HG03469 (cell line): ENCODE measurements at regions not wholly inside any gene's neighbourhood (a gene's known extent, or its start where the extent isn't known, plus 50 kb on each side); places are given as distances from the start of the nearest gene placed in this dataset.

Experiments
- ATAC-seq: cut with Tn5 transposase; IDR thresholded peaks from one replicate; pipeline ENCODE4 v1.9.1; 2021; ENCODE audit warnings: mild to moderate bottlenecking, moderate library complexity, moderate number of reproducible peaks; ENCODE audit not compliant: unreplicated experiment

DNA sequence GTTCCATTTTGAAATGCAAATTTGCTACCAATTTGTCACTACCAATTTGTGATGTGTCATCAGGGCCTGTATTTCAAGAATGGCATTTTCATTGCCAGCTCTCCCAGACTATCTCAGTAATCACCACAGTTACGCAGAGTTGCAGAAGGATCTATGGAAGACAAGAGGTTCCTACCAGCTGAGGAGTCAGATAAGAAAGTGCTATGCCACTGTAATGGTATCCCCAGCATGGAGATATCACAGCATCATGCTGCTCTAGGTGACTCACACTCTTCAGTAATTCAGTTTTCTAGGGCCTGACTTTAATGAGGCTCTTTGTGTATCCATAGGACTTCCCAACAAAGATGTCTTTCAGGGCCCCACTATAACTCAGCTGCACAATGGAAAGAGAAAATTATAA, 490.3 kb downstream of the ARHGEF28 start:
- ATAC-seq: no peak

DNA sequence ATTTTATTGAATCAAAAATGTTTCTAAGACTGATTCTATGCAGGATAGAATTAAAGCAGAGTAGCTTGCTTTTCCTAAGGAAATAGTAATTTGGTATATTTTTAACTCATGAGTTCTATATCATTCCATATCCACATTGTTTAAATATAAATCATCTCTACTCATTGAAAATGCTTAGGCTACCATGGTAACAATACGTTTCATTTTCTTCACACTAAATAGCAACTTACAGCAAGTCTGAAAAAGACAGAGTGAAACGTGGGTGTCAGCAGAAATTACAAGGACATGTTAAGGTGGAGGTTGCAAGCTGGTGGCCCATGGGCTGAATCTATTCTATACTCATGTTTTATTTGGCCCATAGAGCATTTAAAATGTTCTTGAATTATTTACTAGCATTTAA, 487.9 kb downstream of the ARHGEF28 start:
- ATAC-seq: no peak

DNA sequence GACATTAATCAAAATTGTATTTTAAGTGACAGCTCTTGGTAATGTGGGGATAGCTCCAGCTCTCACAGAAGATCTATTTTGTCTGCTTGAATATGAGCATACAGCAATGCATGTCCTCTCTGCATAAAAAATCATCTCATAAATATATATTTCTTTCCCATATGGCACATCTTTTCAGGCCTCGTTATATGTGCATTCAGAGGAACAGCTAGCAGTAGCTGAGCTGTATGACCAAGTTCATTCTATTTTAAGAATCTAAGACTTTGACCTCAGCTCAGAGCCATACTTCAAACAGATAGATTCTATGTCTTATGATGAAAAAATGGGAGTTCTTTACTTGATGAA, 487.2 kb downstream of the ARHGEF28 start:
- no peak for ATAC-seq

DNA sequence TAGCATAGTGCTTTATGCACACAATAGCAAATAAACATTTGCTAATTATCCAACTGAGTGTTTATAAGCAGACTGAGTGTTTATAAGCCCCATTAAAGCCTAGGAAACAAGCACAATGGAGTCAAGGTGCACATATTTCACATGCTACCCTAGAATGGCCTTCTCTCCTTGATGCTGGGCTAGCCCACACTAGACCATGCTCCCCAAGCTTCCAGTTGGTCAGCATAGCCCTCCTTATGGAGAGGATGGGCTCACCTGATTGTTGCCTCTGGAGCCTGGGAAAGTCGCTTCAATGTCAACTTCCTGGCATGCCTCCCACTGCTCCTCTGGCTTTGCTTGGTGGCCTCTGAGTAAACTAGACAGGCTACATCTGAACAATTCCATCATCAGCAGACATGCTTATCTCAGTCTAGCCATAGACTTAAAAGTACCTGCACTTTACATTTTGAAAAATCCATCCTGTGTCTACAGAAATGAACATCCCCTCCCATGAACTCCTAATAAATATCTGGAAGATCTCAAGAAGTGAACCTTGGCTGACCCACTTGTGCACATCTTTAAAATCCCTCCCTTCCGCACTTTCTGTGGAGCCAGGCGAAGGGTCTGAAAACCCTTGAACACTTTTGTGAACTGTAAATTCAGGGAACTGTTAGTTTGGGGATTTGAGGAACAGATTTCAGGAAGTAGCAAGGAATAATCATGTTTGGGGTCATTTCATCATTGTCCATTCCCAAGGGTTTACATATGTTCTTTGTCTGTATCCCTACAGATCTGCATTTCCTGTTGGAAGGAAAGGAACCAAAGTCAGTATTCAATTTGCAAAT, 486.6 kb downstream of the ARHGEF28 start:
- ATAC-seq: no peak

DNA sequence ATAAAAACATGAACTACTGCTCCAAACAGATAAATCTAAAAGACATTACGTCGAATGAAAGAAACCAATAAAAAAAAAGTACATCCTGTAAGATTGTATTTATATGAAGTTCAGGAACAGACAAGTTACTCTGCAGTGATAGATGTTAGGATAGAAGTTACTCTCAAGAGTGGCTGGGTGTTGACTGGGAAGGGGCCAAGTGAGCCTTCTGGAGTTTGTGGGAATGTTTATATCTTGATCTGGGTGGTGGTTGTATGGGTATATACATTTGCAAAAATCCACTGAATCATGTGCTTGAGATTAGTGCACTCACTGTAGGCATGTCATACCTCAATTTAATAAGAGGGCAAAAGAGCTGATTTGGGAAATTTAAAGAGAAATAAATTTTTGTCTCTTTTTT, 485.8 kb downstream of the ARHGEF28 start:
- no peak for ATAC-seq

DNA sequence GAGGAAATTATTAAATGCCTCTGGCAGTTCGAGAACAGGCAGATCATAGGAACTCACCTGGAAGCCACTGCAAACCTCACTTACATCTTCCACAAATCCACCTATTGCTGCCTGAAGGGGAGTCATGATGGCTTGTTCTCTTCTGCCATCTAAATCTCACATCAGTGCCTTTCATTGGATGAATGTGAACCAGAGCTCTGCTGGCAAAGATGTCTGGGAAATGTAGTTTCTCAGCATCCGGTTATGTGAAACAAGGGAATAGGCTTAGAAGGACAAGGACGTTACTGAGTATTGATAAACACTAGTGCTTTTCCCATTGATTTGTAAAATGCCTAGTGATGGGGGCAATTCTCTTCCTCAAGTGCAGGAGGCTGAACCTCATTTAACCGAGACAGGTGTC, 483.3 kb downstream of the ARHGEF28 start:
- ATAC-seq: no peak

DNA sequence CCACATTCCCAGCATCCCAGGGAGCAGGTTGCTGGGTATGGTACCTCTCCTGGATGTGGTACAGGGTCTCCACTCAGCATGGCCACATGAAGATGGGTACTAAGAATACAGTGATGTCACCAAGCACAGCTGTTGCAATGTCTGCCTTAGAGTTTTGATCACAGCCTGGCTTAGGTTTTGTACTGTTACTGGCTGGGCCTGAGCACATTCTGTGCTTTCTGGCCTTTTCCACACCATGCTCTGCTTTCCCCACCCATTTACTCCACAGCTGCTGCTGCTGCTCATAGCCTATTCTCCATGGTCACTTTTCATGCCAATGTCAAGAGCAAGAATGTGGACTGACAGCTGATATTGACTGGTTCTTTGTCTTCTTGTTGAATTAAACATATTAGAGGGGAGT, 481.9 kb downstream of the ARHGEF28 start:
- ATAC-seq: no peak

DNA sequence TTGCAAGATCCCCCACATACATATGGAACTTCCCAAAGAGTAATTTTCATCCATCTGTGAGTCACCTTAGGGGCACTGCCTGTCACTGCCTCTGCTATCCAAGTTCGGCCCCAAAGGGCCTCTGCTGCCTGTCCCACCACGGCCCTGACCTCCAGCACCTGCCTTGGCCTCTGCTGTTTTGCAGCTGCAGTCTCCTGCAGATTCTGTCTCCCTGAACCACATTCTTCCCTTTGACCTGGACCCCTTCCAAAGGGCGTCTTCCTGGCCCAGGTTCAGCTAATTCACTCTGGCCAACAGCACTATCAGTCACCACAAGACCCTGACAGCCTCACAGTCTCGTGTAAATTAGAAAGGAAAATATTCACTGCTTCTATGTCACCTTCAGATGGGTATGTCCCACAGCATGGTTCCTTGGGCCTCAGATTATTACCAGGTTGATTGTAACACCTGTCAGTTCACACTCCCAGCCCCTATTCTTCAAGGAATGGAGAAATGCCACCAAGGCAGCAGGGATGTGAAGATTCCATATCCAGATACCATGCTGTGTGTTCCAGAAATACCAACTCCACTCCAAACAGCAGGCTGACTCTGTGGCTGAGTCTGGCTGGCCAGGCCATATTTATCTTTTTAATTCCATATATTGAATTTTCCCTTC, 479.3 kb downstream of the ARHGEF28 start:
- no peak for ATAC-seq

DNA sequence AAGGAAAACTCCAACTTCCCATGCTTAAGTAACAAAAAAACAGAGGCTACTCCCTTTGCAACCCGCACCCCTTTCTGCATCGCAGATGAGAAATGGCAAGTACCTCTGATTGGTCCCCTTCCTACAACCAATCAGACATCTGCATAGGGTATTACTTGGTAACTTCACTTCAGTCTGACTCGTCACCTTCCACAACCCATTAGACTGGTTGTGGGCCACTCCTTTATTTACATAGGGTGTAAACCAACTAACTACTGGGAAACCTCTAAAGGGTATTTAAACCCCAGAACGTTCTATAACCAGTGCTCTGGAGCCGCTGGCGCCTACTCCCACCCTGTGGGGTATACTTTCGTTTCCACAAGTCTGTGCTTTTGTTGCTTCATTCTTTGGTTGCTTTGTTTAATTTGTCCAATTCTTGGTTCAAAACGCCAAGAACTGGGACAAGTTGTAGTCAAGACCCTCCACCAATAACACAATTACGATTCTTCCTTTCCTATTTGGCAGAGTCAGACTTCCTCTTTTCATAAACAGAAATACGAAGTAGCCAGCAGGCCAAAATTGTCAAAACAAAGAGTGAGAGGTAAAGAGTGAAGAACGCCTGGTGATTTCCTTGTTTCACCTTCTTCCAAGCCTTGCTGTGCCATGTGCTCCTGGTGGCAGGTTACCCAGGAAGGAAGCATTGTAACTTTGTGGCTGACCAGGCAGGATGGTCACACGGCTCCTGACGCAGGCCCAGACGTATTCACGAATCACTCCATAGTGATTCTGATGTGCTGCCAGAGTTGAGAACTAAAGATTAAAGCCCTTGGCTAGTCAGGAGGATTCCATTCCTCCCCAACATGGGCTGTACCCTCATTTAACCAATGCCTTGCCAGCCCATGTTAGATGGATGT, 477.4 kb downstream of the ARHGEF28 start:
- no peak for ATAC-seq

DNA sequence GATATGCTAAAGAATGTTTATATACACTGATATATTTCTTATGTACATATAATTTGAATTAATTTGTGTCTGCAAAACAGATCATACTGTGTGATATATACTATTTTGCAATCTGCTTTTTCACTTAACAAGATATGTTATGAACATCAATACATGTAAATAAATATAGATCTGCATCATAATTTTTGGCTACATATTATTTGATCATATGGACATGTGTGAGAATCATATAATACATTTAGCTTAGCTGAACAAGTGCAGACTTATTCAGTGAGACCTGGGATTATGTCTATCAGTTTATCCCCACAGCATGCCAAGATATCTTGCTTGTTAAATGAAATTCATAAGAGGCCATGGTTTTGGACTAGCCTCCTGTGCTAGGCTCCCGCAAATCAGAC, 474.3 kb downstream of the ARHGEF28 start:
- ATAC-seq: no peak

DNA sequence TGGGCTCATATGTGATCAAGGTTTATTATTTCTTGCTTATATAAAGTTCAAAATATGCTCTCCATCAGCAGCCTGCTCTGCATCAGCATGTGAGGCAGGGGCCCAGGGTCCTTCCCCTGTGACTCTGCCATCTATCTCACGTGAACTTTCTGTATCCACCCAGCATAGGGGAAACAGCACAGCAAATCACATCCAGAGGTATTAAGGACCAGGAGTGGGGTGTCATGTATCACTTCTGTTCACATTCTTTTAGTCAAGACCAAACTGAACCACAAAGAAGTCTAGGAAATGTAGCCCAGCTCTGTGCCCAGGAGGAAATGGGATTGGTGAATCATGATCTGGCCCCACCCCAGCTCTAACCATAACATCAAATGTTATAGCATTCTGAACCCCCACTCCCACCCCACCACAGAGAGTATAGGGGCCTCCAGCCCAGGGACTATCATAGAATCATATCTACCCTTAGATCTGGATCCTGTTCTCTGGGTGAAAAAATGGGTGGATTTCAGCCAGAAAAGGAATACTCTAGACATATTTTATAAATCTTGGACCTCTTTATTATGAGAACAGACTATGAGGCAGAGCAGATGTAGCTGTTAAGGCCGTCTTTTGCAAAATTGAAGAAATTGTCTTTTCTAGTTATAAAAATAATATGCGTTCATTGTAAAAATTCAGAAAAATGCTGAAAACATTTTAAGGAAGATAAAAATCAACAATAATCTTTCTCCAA, 473.7 kb downstream of the ARHGEF28 start:
- ATAC-seq: no peak

DNA sequence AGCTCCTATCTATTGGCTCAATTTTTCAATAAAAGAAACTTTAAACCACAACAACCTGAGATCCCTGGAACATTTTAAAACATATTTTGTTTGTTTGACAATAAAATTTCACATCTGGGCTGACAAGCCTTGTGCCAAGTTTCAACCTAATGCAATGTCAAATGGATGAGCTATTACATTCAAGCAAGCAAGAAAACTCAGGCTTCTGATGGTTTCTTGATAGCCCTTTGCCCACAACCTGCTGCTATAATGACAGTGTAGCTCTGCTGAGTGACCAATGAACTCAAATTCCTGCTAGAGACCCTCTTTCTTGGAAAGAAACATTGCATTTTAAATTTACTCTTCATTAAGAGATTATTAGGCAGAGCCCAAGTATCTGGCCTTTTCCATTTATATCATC, 472.9 kb downstream of the ARHGEF28 start:
- ATAC-seq: no peak

DNA sequence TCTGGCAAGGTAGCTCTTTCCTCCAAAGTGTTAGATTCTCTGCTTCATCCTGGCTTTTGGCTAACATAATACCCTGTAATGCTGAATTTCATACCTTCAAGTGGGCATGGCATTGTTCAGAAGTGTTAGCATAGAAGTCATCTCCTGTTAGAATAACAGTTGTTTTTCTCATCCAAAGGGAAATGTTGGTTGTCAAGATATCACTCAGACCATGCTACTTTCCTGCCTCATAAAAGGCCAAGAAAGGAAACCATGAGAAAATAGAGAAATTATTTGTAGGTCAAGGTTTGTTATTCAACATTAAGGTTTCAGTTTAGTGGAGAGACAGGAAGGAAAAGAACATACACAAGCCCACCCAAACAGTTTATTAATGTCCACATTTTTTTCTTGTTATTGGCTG, 472.5 kb downstream of the ARHGEF28 start:
- no peak for ATAC-seq

DNA sequence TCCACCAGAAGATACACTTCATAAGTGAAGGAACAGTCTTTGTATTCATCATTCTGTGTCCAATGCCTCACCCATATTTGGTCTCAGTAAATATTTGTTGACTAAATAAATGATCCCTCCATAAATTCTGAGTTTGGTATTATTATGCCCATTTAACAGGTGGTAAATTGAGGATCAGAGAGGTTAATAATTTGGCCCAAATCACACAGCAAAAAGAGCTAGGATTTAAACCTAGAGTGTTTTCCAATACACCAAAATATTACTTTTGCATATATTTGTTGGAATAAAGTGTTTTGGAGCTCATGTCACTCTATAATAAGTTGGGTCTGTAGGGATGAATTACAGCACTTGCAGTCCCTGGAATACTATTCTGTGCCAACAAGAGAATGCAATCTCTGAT, 470.3 kb downstream of the ARHGEF28 start:
- no peak for ATAC-seq

DNA sequence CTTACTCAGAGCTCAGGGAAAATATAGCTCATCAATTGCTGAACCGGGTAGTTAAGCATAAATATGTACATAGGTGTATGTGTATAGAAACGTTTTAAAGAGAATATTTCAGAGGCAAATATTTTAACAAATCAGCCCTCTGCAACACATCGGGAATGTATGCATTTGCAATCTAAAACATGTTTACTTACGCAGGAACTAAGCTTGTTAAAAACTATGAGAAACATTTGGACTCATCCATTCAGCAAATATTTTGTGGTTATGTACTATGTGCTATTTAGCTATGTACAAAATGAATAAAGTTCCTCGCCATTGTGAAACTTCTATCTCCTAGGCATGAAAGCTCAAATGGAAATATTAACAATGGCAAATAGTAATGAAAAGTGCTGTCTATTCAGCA, 469.9 kb downstream of the ARHGEF28 start:
- ATAC-seq: no peak

DNA sequence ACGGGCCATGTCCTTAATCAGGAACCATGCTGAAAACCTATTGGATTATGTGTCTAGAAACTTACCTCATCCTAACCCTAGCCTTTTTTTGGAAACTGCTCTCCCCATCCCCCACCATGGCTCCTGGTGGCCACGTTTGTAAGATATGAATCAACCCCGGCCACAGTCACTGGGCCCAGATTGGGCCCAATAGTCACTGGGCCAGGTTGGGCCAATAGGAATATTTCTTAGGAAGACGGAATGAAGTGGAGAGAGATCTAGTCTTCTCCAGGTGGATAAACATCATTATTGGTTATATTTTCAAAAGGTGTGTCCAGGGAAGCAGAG, 468.7 kb downstream of the ARHGEF28 start:
- no peak for ATAC-seq

DNA sequence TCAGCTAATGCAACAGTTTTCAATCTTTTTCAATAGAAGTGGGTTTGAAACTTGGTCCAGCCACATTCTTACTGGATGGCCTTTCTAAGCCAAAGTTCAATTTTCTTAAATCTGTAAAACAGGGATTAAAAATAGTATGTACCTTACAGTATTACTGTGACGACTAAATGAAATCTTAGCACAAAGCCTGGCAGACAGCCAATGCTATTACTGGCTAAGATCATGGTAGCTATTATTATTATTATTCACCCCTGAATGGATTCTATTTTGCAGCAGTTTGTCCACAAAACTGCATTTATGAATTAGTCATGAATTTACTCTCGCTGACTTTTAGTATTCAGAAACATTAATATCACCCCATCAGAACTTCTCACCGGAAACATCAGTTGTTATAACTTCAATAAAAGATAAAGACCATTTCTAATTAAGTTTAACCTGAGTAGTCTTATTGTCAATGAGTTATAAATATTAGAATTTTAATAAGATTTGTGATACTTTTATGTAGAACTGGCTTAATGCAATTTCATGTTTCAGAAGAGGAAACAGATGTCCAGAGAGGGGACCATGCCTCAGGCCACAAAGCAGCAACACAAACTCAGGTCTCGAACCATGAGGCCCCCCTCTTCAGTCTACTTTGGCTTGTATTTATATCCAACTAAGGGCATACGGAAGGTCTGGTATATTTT, 468.2 kb downstream of the ARHGEF28 start:
- ATAC-seq: no peak

DNA sequence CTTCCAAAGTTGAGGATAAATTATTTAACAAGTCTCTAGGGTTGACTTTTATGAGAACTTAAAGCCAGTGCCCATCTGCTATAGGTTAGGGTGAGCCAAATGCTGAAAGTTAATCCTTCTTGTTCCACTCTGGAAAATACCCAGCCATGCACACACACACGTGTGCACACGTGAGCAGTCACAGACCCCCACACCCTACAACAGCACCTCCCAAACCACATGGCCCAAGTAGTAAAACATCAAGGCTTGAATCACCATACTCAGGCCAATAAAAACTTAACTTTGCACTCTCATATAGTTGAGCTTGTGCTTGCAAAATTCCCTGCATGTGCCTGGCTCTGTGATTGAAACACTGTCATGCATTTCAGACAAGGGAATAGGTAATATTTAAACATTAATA, 467.6 kb downstream of the ARHGEF28 start:
- no peak for ATAC-seq

DNA sequence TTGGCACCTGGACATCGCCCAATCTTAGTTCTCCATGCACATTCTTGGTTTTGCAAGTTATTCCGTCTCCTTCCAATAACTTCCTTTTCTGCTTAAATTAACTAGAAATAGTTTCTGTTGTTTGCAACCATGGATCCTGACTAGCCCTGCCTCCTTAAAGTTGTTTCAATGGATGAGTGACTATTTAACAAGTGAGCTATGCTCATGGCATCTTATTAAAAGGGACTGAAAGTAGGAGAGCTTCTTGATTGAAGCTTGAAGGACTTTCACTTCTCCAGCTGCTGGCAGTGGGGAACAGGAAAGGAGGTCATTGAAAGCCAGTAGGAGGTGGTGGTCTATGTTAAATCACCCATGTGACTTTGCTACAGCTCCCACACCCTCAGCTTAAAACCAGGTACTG, 466.8 kb downstream of the ARHGEF28 start:
- ATAC-seq: no peak

DNA sequence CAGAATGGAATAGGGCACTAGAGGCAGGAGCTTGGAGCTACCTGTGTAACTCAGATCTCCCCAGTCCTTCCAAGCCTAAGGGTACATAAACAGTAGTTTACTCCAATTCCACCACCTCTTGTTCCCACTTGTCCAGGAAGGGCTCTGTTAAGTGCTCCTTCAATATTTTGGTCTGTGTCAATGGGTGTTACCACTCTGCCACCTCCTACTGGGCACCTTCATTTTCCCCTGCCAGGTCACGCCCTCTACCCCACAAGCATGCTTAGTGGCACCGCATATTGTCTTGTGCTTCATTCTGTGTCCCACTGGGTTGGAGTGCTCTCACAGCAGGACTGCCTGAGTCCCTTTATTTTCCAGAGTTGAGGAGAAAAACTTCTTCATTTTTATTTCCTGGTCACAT, 459.8 kb downstream of the ARHGEF28 start:
- ATAC-seq: no peak

DNA sequence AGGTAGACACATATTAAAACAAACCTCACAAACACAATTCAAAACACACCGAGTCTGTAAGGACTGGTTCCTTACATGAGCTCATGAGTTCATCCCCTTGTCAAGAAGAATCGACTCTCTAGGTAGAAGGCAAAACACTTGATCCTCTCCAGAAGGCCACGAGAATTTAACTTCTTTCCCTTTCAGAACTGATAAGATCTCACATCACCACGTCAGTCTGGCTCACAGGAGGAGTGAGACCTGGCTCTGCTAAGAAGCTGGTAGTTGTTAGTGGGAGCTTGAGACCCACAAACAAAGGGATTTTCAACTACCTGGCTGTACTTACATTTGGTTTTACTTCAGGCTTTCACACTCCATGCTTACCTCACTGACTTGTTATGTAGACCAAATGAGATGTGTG, 459.2 kb downstream of the ARHGEF28 start:
- ATAC-seq: no peak
